IMR-90 (cell line): ENCODE measurements at regions not wholly inside any gene's neighbourhood (a gene's known extent, or its start where the extent isn't known, plus 50 kb on each side); places are given as distances from the start of the nearest gene placed in this dataset.

ENCODE experiments used
- ATAC-seq: fragments of 200-7000 bp; cut with Tn5 transposase; 2 replicates; pipeline ENCODE4 v1.9.1; 2020; ENCODE audit warnings: low read depth, mild to moderate bottlenecking, moderate library complexity
- BruUV-seq: library from RNA; stranded (reverse); fragments of 400-500 nt; replicated peaks from 2 replicates; lab custom pipeline; 2021; lab: Mats Ljungman, UMichigan
- CTCF ChIA-PET: fragments of 300-600 bp; formaldehyde crosslinking; extraction: SDS; loops from one replicate; lab custom pipeline; 2021; ENCODE audit warnings: antibody characterized with exemption; lab: Yijun Ruan, JAX
- POLR2A ChIA-PET: fragments of 300-600 bp; sonication (Branson Sonifier 250); formaldehyde crosslinking; loops from one replicate; lab custom pipeline; 2022; ENCODE audit warnings: antibody characterized with exemption; ENCODE audit not compliant: unreplicated experiment; lab: Charles Lee
- DNase-seq: peaks from one replicate; pipeline ENCODE4 v3.0.0; 2013
- H2AFZ ChIP-seq: replicated peaks from 2 replicates; pipeline ENCODE3; 2013; ENCODE audit warnings: low read length, mild to moderate bottlenecking; ENCODE audit not compliant: poor library complexity
- H2AK5ac ChIP-seq: 2 replicates; pipeline ENCODE4 v1.6.1; 2013; ENCODE audit warnings: low read depth, low read length, inconsistent platforms
- H2AK9ac ChIP-seq: replicated peaks from 2 replicates; pipeline ENCODE3; 2013; ENCODE audit warnings: mild to moderate bottlenecking, low read depth, low read length, moderate library complexity; ENCODE audit not compliant: poor library complexity
- H2BK120ac ChIP-seq: 2 replicates; pipeline ENCODE4 v1.6.1; 2013; ENCODE audit warnings: low read depth, low read length, inconsistent platforms
- H2BK15ac ChIP-seq: 3 replicates; pipeline ENCODE4 v1.6.1; 2013; ENCODE audit warnings: low read depth, low read length, inconsistent platforms
- H2BK20ac ChIP-seq: 2 replicates; pipeline ENCODE4 v1.6.1; 2013; ENCODE audit warnings: low read depth, mild to moderate bottlenecking, inconsistent platforms, low read length, moderate library complexity
- H2BK5ac ChIP-seq: 2 replicates; pipeline ENCODE4 v1.6.1; 2013; ENCODE audit warnings: mild to moderate bottlenecking, low read depth, low read length, inconsistent platforms; ENCODE audit not compliant: poor library complexity, severe bottlenecking
- H3K14ac ChIP-seq: replicated peaks from 2 replicates; pipeline ENCODE4 v1.6.1; 2013; ENCODE audit warnings: low read depth, low read length, inconsistent platforms
- H3K18ac ChIP-seq: 2 replicates; pipeline ENCODE4 v1.6.1; 2013; ENCODE audit warnings: low read depth, low read length, control low read depth
- H3K23ac ChIP-seq: 2 replicates; pipeline ENCODE4 v1.6.1; 2013; ENCODE audit warnings: low read depth, low read length, inconsistent platforms
- H3K27ac ChIP-seq: 2 replicates; pipeline ENCODE4 v1.5.1; 2013; ENCODE audit warnings: mild to moderate bottlenecking, control low read depth, low read length; ENCODE audit not compliant: insufficient read depth
- H3K27me3 ChIP-seq: 2 replicates; pipeline ENCODE4 v1.6.1; 2013; ENCODE audit warnings: low read length; ENCODE audit not compliant: control insufficient read depth, insufficient read depth
- H3K36me3 ChIP-seq: 2 replicates; pipeline ENCODE4 v1.6.1; 2013; ENCODE audit warnings: low read length, mixed read lengths; ENCODE audit not compliant: control insufficient read depth, insufficient read depth
- H3K4ac ChIP-seq: 2 replicates; pipeline ENCODE4 v1.6.1; 2013; ENCODE audit warnings: low read depth, low read length, inconsistent platforms
- H3K4me1 ChIP-seq: 2 replicates; pipeline ENCODE4 v1.6.1; 2013; ENCODE audit warnings: low read length, mixed read lengths; ENCODE audit not compliant: control insufficient read depth, insufficient read depth
- H3K4me2 ChIP-seq: 2 replicates; pipeline ENCODE4 v1.6.1; 2013; ENCODE audit warnings: low read depth, mild to moderate bottlenecking, control low read depth, low read length, moderate library complexity
- H3K4me3 ChIP-seq: 2 replicates; pipeline ENCODE4 v1.5.1; 2013; ENCODE audit warnings: low read depth, mild to moderate bottlenecking, control low read depth, low read length, moderate library complexity; ENCODE audit not compliant: insufficient read depth
- H3K56ac ChIP-seq: 2 replicates; pipeline ENCODE4 v1.6.1; 2013; ENCODE audit warnings: low read length, inconsistent platforms; ENCODE audit not compliant: insufficient read depth; ENCODE audit errors: extremely low read depth
- H3K79me1 ChIP-seq, 2 experiments: 2 replicates each; pipeline ENCODE4 v1.6.1; 2013; ENCODE audit warnings: low read length in 2 of 2, inconsistent platforms in 1 of 2, low read depth in 1 of 2
- H3K9ac ChIP-seq: 2 replicates; pipeline ENCODE4 v1.6.1; 2013; ENCODE audit warnings: low read depth, low read length, control low read depth
- H3K9me1 ChIP-seq: 2 replicates; pipeline ENCODE4 v1.6.1; 2013; ENCODE audit warnings: low read length, inconsistent platforms; ENCODE audit not compliant: insufficient read depth
- H3K9me3 ChIP-seq: 2 replicates; pipeline ENCODE4 v1.6.1; 2013; ENCODE audit warnings: low read length; ENCODE audit not compliant: control insufficient read depth, insufficient read depth
- H4K20me1 ChIP-seq: 2 replicates; pipeline ENCODE4 v1.6.1; 2013; ENCODE audit warnings: low read length, inconsistent platforms; ENCODE audit not compliant: insufficient read depth
- H4K5ac ChIP-seq: 2 replicates; pipeline ENCODE4 v1.6.1; 2013; ENCODE audit warnings: mild to moderate bottlenecking, low read depth, low read length, control low read depth
- H4K8ac ChIP-seq, 2 experiments: 2 replicates each; pipeline ENCODE4 v1.6.1; 2013; ENCODE audit warnings: low read depth in 2 of 2, low read length in 2 of 2, control low read depth in 1 of 2, inconsistent platforms in 1 of 2
- H4K91ac ChIP-seq: 2 replicates; pipeline ENCODE4 v1.6.1; 2013; ENCODE audit warnings: low read depth, low read length, inconsistent platforms; ENCODE audit not compliant: insufficient read depth
- CHD1 ChIP-seq: IDR thresholded peaks from 2 replicates; pipeline ENCODE4 v1.6.1; 2012; ENCODE audit warnings: low read depth, low read length, improper control_type of control experiment
- NFE2L2 ChIP-seq: fragments of 150-350 bp; IDR thresholded peaks from 2 replicates; pipeline ENCODE4 v1.6.1; 2016; ENCODE audit warnings: low read depth, mild to moderate bottlenecking, low read length
- WGBS, 2 experiments: methylation state at CpG; one replicate each; pipeline versions ENCODE4 v1.1.5 to v1.1.7; 2013; ENCODE audit warnings: missing lambda C conversion rate in 2 of 2; ENCODE audit not compliant: insufficient read length in 1 of 2; ENCODE audit errors: extremely low coverage in 2 of 2; 5-methylcytosine and 5-hydroxymethylcytosine counted together
- dilution Hi-C: fragments of 300-500 bp; cut with HindIII; formaldehyde crosslinking; loops from one replicate; pipeline ENCODE4 v1.14.3; 2018; ENCODE audit warnings: low sequenced_read_pairs; ENCODE audit not compliant: unreplicated experiment
- in situ Hi-C: fragments of 300-500 bp; cut with MboI; formaldehyde crosslinking; loops from 3 replicates; pipeline ENCODE4 v1.14.3; 2019; ENCODE audit warnings: low sequenced_read_pairs, inconsistent platforms, mixed read lengths
- intact Hi-C: fragments of 100-400 bp; cut with micrococcal nuclease; formaldehyde crosslinking; loops from 2 replicates; pipeline ENCODE4 v1.10.0; 2022

DNA sequence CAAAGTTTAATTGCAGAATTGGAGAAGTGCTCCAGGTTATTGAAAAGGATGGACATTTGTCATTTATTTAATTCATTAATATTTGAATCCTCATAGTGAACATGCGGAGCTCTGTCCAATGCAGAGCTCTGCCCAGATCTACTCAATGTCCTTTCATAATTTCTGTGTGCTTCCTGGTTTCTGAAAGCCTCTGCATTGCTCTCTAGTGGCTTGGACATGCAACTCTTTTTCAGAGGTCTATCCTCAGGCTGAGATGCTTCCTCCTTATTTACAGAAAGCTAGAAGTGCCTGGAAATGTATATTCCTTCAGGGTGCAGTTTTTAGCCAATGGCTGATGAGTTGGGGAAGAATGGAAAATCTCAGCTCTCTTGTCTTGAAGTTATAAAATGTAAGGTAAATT lies 786.1 kb upstream of the AADAT start:
- no peak overlapping the region for H2BK15ac ChIP-seq
- dilution Hi-C loops: no loop called here
- no peak for TF ChIP-seq NFE2L2
- no peak for TF ChIP-seq CHD1
- no peak overlapping the region for H3K9ac ChIP-seq
- H3K27ac ChIP-seq: no peak overlapping the region
- no peaks in the 10 kb centered on the region for H3K79me1 ChIP-seq
- H4K8ac ChIP-seq: no peak overlapping the region
- H3K4me3 ChIP-seq: no peak overlapping the region
- ChIA-PET POLR2A (no interaction called here), CTCF (no interaction called here)
- WGBS, 2 experiments: no CpG with 5 or more reads among the region's 1 CpG
- H4K91ac ChIP-seq: no peak overlapping the region
- H2BK120ac ChIP-seq: no peak overlapping the region
- H3K4me2 ChIP-seq: no peak overlapping the region
- no peak overlapping the region for H2BK5ac ChIP-seq
- DNase-seq (no peak), ATAC-seq (no peak)
- H3K9me1 ChIP-seq: no peaks in the 10 kb centered on the region
- no peaks in the 10 kb centered on the region for H3K4me1 ChIP-seq
- H3K14ac ChIP-seq: no peak overlapping the region
- H3K9me3 ChIP-seq: peaks cover 2% of the 10 kb centered on the region
- no peak overlapping the region for H2AK5ac ChIP-seq
- H4K20me1 ChIP-seq: no peaks in the 10 kb centered on the region
- in situ Hi-C loops: no loop called here
- intact Hi-C loops: no loop called here
- no peak overlapping the region for H2AFZ ChIP-seq
- no peak overlapping the region for H4K5ac ChIP-seq
- no peaks in the 10 kb centered on the region for H3K27me3 ChIP-seq
- no peak overlapping the region for H3K23ac ChIP-seq
- BruUV-seq: no TSS peak
- H3K36me3 ChIP-seq: no peaks in the 10 kb centered on the region
- H2BK20ac ChIP-seq: no peak overlapping the region
- no peak overlapping the region for H2AK9ac ChIP-seq
- no peak overlapping the region for H3K18ac ChIP-seq
- no peak overlapping the region for H3K4ac ChIP-seq
- no peak overlapping the region for H3K56ac ChIP-seq
